GM12872 (cell line): ENCODE measurements at regions not wholly inside any gene's neighbourhood (a gene's known extent, or its start where the extent isn't known, plus 50 kb on each side); places are given as distances from the start of the nearest gene placed in this dataset.

ENCODE experiments used
- TF ChIP-seq, protein P1 (sequence below): IDR thresholded peaks from 3 replicates; pipeline ENCODE4 v1.5.1; 2011; ENCODE audit warnings: low read depth, mild to moderate bottlenecking, low read length, moderate library complexity; ENCODE audit not compliant: insufficient read depth

DNA sequence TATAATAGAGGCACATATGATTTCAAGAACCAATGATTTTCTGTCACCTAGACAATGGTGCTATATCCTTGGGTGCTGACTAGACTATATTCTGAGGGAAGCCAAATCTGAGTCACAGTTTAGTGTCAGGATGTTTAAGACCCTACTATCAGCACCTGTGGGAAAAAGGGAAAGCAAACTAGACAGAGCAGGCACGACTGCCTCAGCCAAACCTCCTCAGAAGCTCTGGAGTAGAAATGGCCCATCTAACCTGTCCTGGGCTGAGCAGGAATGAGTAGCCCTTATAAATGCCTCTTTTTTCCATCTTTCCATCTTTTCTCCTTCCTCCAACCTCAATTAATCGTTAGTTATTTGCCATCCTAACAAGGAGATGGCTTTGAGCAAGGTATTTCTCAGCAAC, 80.4 kb upstream of the TECRL start:
- TF ChIP-seq, protein P1, sequence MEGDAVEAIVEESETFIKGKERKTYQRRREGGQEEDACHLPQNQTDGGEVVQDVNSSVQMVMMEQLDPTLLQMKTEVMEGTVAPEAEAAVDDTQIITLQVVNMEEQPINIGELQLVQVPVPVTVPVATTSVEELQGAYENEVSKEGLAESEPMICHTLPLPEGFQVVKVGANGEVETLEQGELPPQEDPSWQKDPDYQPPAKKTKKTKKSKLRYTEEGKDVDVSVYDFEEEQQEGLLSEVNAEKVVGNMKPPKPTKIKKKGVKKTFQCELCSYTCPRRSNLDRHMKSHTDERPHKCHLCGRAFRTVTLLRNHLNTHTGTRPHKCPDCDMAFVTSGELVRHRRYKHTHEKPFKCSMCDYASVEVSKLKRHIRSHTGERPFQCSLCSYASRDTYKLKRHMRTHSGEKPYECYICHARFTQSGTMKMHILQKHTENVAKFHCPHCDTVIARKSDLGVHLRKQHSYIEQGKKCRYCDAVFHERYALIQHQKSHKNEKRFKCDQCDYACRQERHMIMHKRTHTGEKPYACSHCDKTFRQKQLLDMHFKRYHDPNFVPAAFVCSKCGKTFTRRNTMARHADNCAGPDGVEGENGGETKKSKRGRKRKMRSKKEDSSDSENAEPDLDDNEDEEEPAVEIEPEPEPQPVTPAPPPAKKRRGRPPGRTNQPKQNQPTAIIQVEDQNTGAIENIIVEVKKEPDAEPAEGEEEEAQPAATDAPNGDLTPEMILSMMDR: no peak

DNA sequence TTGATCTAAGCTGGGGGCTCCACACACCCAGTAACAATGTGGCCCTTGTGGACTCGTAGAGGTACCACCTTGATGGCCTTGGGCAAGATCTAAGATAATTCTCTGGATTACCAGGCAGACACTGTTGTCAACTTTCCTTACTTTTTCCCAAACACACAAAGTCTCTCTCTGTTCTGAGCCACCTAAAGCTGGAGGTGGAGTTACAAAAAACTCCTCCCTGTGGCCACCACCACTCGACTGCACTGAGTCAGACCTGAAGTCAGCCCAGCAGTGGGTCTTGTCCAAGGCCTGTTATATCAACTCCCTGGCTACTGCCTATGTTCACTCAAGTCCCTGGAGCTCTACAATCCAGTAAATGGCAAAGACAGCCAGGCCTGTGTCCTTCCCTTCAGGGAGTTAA, 70.1 kb upstream of the TECRL start:
- TF ChIP-seq, protein P1: no peak

DNA sequence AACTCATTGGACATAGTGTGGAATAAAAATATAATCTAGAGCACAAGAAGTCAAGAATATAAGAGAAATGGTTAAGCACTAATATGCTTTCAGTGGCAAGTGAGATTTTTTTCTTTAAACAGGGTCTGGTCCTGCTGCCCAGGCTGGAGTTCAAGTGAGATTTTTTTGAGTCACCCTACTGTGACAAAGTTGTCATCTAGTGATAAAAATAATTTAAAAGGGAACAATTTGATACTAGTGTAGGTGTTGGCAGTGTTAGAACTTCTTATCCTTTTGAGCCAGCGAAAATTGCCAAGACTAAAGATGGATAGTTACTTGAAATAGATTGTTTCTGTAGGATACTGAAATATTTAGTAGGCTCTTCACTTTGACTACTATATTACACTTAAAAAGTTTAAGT, 67.9 kb upstream of the TECRL start:
- TF ChIP-seq, protein P1: no peak

DNA sequence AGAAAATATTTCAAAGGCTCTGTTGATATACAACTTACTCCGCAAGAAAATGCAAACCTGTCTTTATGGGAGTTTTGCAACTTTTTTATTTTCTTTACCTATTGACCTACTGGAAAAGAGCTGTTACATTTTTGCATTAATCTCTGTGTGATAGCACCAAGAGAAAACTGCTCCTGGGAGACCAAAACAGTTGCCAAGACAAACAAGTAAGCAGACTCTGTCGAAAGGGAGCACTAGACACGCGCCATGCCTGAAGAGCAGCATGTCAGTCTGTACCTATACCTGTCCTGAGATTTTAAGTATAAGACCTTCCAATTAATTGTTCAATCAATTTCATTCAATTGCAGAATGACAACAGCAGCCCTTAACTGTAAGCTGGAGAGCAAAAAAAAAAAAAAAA, 56.0 kb upstream of the TECRL start:
- TF ChIP-seq, protein P1: no peak

DNA sequence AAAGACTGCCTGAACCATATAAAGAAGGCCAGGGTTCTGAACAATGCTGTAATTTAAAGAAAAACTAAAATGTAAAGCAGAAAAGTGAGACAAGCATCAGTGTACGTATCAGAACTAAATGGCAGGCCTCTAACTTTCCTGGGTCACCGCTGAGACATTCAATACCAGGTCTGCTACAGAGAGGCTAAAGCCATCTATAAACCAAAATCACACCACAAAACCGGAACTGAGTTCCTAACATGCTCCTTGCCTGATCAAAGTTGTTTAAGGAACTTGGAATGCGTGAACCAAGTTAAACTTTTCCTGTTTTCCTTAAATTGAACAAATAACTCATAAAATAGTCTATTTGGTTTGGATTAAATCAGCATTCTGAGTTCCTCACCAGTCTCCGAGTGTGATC, 55.3 kb upstream of the TECRL start:
- TF ChIP-seq, protein P1: no peak
